GM10266 (cell line): ENCODE measurements at regions not wholly inside any gene's neighbourhood (a gene's known extent, or its start where the extent isn't known, plus 50 kb on each side); places are given as distances from the start of the nearest gene placed in this dataset.

Source experiments
- DNase-seq: peaks from one replicate; pipeline ENCODE4 v3.0.0; 2012; ENCODE audit errors: extremely low spot score
- TF ChIP-seq, protein P1 (sequence below): IDR thresholded peaks from 2 replicates; pipeline ENCODE4 v1.5.1; 2012; ENCODE audit warnings: mild to moderate bottlenecking, low read depth; ENCODE audit not compliant: control insufficient read depth, insufficient read depth; ENCODE audit errors: missing control alignments

DNA sequence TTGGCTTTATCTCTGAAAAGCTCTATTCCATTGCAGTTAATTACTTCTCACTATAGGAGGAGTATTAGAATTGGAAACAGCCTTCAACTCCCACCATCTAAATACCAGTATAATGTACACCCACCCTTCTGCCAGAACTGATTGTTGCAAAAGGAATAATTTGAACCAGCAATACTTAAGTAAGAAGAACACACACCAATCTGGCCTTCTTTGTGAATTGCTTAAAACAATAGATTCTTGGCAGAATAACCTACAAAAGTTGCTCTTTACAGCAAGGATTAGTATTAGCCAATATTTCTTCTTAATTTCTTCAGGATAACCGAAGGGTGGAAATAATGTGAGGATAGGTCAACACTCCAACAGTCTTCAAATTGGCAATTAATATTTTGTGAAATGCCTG is 54.9 kb upstream of the ADAMTS5 start:
- TF ChIP-seq, protein P1, sequence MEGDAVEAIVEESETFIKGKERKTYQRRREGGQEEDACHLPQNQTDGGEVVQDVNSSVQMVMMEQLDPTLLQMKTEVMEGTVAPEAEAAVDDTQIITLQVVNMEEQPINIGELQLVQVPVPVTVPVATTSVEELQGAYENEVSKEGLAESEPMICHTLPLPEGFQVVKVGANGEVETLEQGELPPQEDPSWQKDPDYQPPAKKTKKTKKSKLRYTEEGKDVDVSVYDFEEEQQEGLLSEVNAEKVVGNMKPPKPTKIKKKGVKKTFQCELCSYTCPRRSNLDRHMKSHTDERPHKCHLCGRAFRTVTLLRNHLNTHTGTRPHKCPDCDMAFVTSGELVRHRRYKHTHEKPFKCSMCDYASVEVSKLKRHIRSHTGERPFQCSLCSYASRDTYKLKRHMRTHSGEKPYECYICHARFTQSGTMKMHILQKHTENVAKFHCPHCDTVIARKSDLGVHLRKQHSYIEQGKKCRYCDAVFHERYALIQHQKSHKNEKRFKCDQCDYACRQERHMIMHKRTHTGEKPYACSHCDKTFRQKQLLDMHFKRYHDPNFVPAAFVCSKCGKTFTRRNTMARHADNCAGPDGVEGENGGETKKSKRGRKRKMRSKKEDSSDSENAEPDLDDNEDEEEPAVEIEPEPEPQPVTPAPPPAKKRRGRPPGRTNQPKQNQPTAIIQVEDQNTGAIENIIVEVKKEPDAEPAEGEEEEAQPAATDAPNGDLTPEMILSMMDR, result no peak
- no peak for DNase-seq

DNA sequence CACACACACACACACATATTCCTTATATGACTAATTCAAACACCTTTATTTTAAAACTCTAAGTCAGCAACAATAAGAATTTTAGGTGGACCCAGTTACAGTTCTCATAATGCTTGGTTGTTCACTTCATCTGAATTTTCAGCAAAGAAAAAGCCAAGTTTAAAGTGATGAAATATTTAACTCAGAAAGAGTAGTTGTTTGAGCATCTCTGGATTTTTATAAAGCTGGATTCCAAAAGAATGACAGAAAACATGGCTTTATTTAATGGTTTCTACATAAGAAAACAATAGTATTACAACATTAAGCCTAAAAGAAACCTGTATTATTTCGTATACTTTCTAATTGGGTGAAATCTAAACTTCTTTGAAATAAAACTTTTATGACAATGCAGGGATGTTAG is 54.2 kb upstream of the ADAMTS5 start:
- no peak for DNase-seq
- TF ChIP-seq, protein P1, result no peak

DNA sequence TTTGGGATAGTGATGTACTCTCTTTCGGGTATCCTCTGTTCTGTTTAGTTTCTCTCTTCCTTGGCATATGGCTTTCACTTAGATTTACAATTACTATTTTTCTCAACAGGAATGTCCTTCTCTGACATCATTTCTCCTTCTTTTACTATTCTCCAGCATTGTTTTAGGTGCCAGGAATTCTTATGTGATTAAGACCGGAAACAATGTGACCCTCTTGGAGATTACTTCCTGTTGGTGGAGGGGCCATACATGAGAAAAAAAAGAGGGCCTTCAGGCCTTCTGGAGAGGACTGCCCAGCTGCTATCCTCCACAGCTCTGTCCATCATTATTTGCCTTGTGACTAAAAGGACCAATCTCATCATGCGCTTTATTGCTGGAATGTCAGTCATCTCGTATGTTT is 50.4 kb upstream of the ADAMTS5 start:
- no peak for DNase-seq
- TF ChIP-seq, protein P1, result no peak
